ENCODE measurements at regions not wholly inside any gene's neighbourhood (a gene's known extent, or its start where the extent isn't known, plus 50 kb on each side); places are given as distances from the start of the nearest gene placed in this dataset.

- TF ChIP-seq CTCF (IDR thresholded peaks at IDR 0.05): no peak
Observed at GRCh38 chr3:23115171-23115877, 87.8 kb upstream of the UBE2E2 start (continued).

- 55% methylated on average over 3 of the region's 3 CpGs for WGBS (ENCODE audit: low lambda C conversion rate)
Observed at GRCh38 chr3:23116081-23116837, 86.9 kb upstream of the UBE2E2 start.

More at GRCh38 chr3:23116081-23116837, 86.9 kb upstream of the UBE2E2 start:
- Histone ChIP-seq H3K4me1 (ENCODE audit: control insufficient read depth in 1 of 2, insufficient read depth in 2 of 2, low read depth in 1 of 2, low read length in 1 of 2) (peaks cover 0 to 6% of the 10 kb centered on the region in 2 experiments; a peak in 2 of 4 replicates), H3K27ac (ENCODE audit: low read depth in 2 of 2, low read length in 1 of 2) (no peak overlapping the region), H2AFZ (ENCODE audit: low read depth) (no peak overlapping the region), H3K4me2 (no peak overlapping the region), H3K27me3 (ENCODE audit: insufficient read depth) (no peaks in the 10 kb centered on the region), H3K9ac (no peak overlapping the region), H3K36me3 (replicated peaks in 1 of 2; ENCODE audit: control insufficient read depth in 1 of 2, insufficient read depth in 2 of 2, low read length in 1 of 2) (no peaks in the 10 kb centered on the region), H3K79me2 (ENCODE audit: insufficient read depth) (no peaks in the 10 kb centered on the region), H4K20me1 (ENCODE audit: insufficient read depth) (no peaks in the 10 kb centered on the region), H3K9me3 (0 out of 2 replicates have a peak, but pooled peaks cover under 1% of the 10 kb centered on the region), H3K4me3 (ENCODE audit: low read depth in 2 of 2, low read length in 1 of 2) (no peak overlapping the region), H3F3A (replicated peaks; ENCODE audit: insufficient read depth) (no peaks in the 10 kb centered on the region), H3K9me2 (no peaks in the 10 kb centered on the region)
- no peak for DNase-seq
- ChIA-PET POLR2A (no interaction called here), CTCF (no interaction called here)
- TF ChIP-seq RAD21 (IDR thresholded peaks at IDR 0.05; ENCODE audit: low read length) (no peak), SMC3 (IDR thresholded peaks at IDR 0.05; ENCODE audit: low read depth, low read length) (no peak), NFIC (IDR thresholded peaks at IDR 0.05; ENCODE audit: borderline replicate concordance) (no peak), YY1 (IDR thresholded peaks at IDR 0.05; ENCODE audit: low read depth) (no peak), EZH2phosphoT487 (IDR thresholded peaks at IDR 0.05; ENCODE audit: borderline replicate concordance, low read depth) (no peak), REST (IDR thresholded peaks at IDR 0.05; ENCODE audit: low read depth, low read length) (no peak), CTCF (IDR thresholded peaks at IDR 0.05) (no peak), EP300 (IDR thresholded peaks at IDR 0.05; ENCODE audit: borderline replicate concordance in 1 of 2, low read depth in 1 of 2, low read length in 1 of 2) (no peak), GABPA (IDR thresholded peaks at IDR 0.05; ENCODE audit: low read depth) (no peak), PBX3 (IDR thresholded peaks at IDR 0.05) (no peak), ZBTB33 (IDR thresholded peaks at IDR 0.05; ENCODE audit: borderline replicate concordance, low read depth) (no peak), GATA2 (CRISPR knock-in tag; IDR thresholded peaks at IDR 0.05) (no peak)

Data from SK-N-SH (cell line).